T-cell (primary cell): ENCODE measurements at regions not wholly inside any gene's neighbourhood (a gene's known extent, or its start where the extent isn't known, plus 50 kb on each side); places are given as distances from the start of the nearest gene placed in this dataset.

Experiments
- ATAC-seq, 4 experiments: fragments of 200-7000 bp in 3 of 4; fragments of 150-1000 bp in 1 of 4; cut with Tn5 transposase; replicated peaks in 1 of 4; 1 replicate in 3 of 4; 2 replicates in 1 of 4; pipeline ENCODE4 v1.10.0; 2021; ENCODE audit warnings: moderate library complexity in 3 of 4, mild to moderate bottlenecking in 2 of 4, moderate number of reproducible peaks in 1 of 4
- CTCF ChIA-PET, 2 donors: fragments of 300-600 bp; sonication (Branson Sonifier 250); formaldehyde crosslinking; loops; one replicate each; lab custom pipeline; 2022; ENCODE audit warnings: antibody characterized with exemption in 2 of 2; lab: Charles Lee
- POLR2A ChIA-PET, 2 donors: fragments of 300-600 bp; sonication (Branson Sonifier 250); formaldehyde crosslinking; loops; one replicate each; lab custom pipeline; 2022; ENCODE audit warnings: antibody characterized with exemption in 2 of 2; lab: Charles Lee
- DNase-seq, 35 experiments: peaks; one replicate each; pipeline versions ENCODE4 v3.0.0 to v3.0.0-alpha.2; 2013 to 2023
- H3K27ac ChIP-seq: one replicate; pipeline ENCODE4 v1.5.1; 2013; ENCODE audit warnings: low read length
- H3K27me3 ChIP-seq, 2 experiments: replicated peaks in 1 of 2; 1 replicate in 1 of 2; 2 replicates in 1 of 2; pipeline versions ENCODE4 v1.6.1 to v1.7.0; 2013; ENCODE audit warnings: low read length in 1 of 2, mixed read lengths in 1 of 2; ENCODE audit not compliant: control insufficient read depth in 2 of 2, insufficient read depth in 2 of 2; ENCODE audit errors: extremely low read depth in 1 of 2
- H3K36me3 ChIP-seq, 2 donors: 1 replicate in 1 of 2; 2 replicates in 1 of 2; pipeline versions ENCODE4 v1.6.1 to v1.7.0; 2013; ENCODE audit warnings: low read length in 1 of 2; ENCODE audit not compliant: control insufficient read depth in 2 of 2, insufficient read depth in 1 of 2; ENCODE audit errors: extremely low read depth in 1 of 2
- H3K4me1 ChIP-seq, 2 experiments: 1 replicate in 1 of 2; 2 replicates in 1 of 2; pipeline versions ENCODE4 v1.6.1 to v1.7.0; 2013; ENCODE audit warnings: low read length in 2 of 2, mixed read lengths in 1 of 2; ENCODE audit not compliant: insufficient read depth in 2 of 2, control insufficient read depth in 1 of 2; ENCODE audit errors: extremely low read depth in 1 of 2
- H3K4me3 ChIP-seq, 2 donors: 1 replicate in 1 of 2; 2 replicates in 1 of 2; pipeline versions ENCODE4 v1.5.1 to v1.7.0; 2013; ENCODE audit warnings: mild to moderate bottlenecking in 2 of 2, low read length in 1 of 2, moderate library complexity in 1 of 2; ENCODE audit not compliant: control insufficient read depth in 1 of 2; ENCODE audit errors: extremely low read depth in 1 of 2
- H3K9me3 ChIP-seq: 2 replicates; pipeline ENCODE4 v1.7.0; 2013
- H3K27ac Mint-ChIP-seq, 2 donors: one replicate each; pipeline ENCODE4 v1.8.0; 2020 to 2021; ENCODE audit warnings: mild to moderate bottlenecking in 2 of 2, mixed read lengths in 2 of 2
- H3K27me3 Mint-ChIP-seq, 2 donors: one replicate each; pipeline ENCODE4 v1.8.0; 2021 to 2022; ENCODE audit warnings: mixed read lengths in 2 of 2
- H3K36me3 Mint-ChIP-seq: one replicate; pipeline ENCODE4 v1.8.0; 2021; ENCODE audit warnings: mixed read lengths
- H3K4me1 Mint-ChIP-seq, 3 donors: one replicate each; pipeline ENCODE4 v1.8.0; 2020 to 2022; ENCODE audit warnings: mixed read lengths in 3 of 3, mild to moderate bottlenecking in 1 of 3
- H3K4me3 Mint-ChIP-seq, 3 donors: one replicate each; pipeline ENCODE4 v1.8.0; 2020 to 2022; ENCODE audit warnings: mild to moderate bottlenecking in 3 of 3, mixed read lengths in 3 of 3, moderate library complexity in 3 of 3
- H3K9me3 Mint-ChIP-seq, 3 donors: one replicate each; pipeline ENCODE4 v1.8.0; 2020 to 2022; ENCODE audit warnings: mixed read lengths in 3 of 3
- WGBS: methylation state at CpG from one replicate; pipeline ENCODE4 v1.1.5; 2013; ENCODE audit warnings: missing lambda C conversion rate; ENCODE audit not compliant: insufficient coverage; 5-methylcytosine and 5-hydroxymethylcytosine counted together

DNA sequence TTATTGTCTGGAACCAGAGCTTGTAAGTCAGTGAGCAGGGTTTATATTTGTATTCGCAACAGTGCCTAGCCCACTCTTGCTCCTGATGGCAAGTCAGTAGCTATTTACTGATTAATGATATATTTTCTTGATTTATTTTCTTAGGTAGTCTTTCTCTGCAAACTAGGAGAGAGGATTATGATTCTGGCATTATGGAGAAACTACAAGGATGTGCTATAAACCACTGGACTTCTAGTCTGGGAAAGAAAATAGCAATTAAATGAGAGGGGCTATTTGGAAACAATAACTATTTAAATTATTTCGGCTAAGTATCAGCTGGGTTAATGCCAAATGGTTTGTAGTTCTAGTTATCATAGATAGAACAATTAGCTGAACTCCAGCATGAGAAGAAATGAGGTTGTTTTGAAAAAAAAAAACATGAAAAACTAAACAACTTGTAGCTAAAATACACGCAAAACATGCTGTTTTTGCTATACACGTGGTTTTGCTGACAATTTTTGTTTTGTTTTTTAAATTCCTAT lies 304.9 kb upstream of the TCF21 start:
- POLR2A ChIA-PET: no interaction called here
- peaks cover 0 to 2% (median 0%) of the 10 kb centered on the region in 3 donors for H3K9me3 Mint-ChIP-seq
- Histone ChIP-seq H3K4me1 (no peaks in the 10 kb centered on the region), H3K27ac (no peak overlapping the region), H3K9me3 (no peaks in the 10 kb centered on the region), H3K4me3 (no peak overlapping the region), H3K36me3 (no peaks in the 10 kb centered on the region), H3K27me3 (no peaks in the 10 kb centered on the region)
- H3K4me3 Mint-ChIP-seq: no peak overlapping the region
- peaks cover 4 to 7% of the 10 kb centered on the region in 2 donors for H3K27me3 Mint-ChIP-seq
- no peak for ATAC-seq
- H3K27ac Mint-ChIP-seq: no peak overlapping the region
- no peaks in the 10 kb centered on the region for H3K4me1 Mint-ChIP-seq
- DNase-seq: no peak
- CTCF ChIA-PET: no interaction called here
- WGBS: no CpG with 5 or more reads among the region's 4 CpGs
- H3K36me3 Mint-ChIP-seq: no peaks in the 10 kb centered on the region

DNA sequence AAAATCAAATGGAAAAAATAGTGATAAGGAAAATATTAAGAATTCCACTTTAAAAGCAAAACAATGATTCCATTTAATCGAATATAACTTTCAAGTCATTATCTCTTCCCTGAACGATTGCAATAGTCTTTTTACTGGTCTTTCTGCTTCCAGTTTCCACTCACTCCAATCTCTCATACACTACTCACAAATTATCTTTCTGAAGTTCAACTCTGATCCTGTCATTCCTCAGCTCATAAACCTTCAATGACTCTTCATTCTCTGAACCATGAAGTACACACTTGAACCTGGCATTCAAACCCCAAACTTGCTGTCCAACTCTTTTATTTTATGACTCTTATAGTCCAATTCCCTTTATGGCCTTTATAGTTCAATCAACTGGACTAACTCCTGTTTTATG lies 304.1 kb upstream of the TCF21 start:
- H3K4me1 Mint-ChIP-seq: no peaks in the 10 kb centered on the region
- ChIA-PET POLR2A (interaction anchor here in 1 of 2 donors (0.6 kb wide), 1 partner anchor 20 kb away, joined by 3 read pairs; no protein-coding TSS in a partner anchor), CTCF (interaction anchor here in 1 of 2 donors (0.5 kb wide), 1 partner anchor 8 kb away, joined by 3 read pairs; no protein-coding TSS in a partner anchor)
- H3K27ac Mint-ChIP-seq: no peak overlapping the region
- WGBS: 81% methylated on average over 2 of the region's 2 CpGs
- H3K27me3 ChIP-seq: no peaks in the 10 kb centered on the region
- ATAC-seq (no peak), DNase-seq (no peak)
- H3K27me3 Mint-ChIP-seq: peaks cover 0 to 3% of the 10 kb centered on the region in 2 donors
- H3K9me3 Mint-ChIP-seq: peaks cover 0 to 2% (median 0%) of the 10 kb centered on the region in 3 donors
- no peak overlapping the region for H3K4me3 Mint-ChIP-seq
- H3K36me3 ChIP-seq: no peaks in the 10 kb centered on the region
- H3K4me1 ChIP-seq: no peaks in the 10 kb centered on the region
- H3K36me3 Mint-ChIP-seq: no peaks in the 10 kb centered on the region
- H3K4me3 ChIP-seq: no peak overlapping the region
- H3K9me3 ChIP-seq: no peaks in the 10 kb centered on the region
- no peak overlapping the region for H3K27ac ChIP-seq

DNA sequence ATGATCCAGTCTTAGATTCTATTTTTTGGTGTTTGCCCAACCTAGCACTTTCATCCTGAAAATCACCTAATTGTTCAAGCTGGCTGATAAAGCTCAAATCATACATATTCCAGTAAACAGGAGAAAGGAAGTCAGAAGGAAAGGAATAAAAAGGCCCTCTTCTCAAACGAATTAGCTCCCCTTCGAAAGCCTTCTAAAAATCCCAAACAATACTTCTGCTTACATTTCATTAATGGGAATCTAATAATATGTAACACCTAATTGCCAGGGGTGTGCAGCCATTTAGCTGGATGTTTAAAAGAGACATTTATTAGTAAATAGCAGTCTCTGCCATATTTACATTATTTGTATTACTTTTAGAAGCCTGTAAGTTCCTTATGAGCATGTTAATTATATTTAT lies 302.9 kb upstream of the TCF21 start:
- H3K36me3 Mint-ChIP-seq: no peaks in the 10 kb centered on the region
- H3K4me1 Mint-ChIP-seq: no peaks in the 10 kb centered on the region
- Histone ChIP-seq H3K36me3 (no peaks in the 10 kb centered on the region), H3K9me3 (no peaks in the 10 kb centered on the region), H3K27me3 (no peaks in the 10 kb centered on the region), H3K27ac (no peak overlapping the region), H3K4me3 (no peak overlapping the region), H3K4me1 (no peaks in the 10 kb centered on the region)
- no CpG with 5 or more reads among the region's 2 CpGs for WGBS
- H3K4me3 Mint-ChIP-seq: no peak overlapping the region
- H3K27ac Mint-ChIP-seq: no peak overlapping the region
- peaks cover 0 to 2% (median 0%) of the 10 kb centered on the region in 3 donors for H3K9me3 Mint-ChIP-seq
- ATAC-seq (no peak), DNase-seq (no peak)
- CTCF ChIA-PET: interaction anchor here in 1 of 2 donors (0.6 kb wide), 1 partner anchor 528 kb away, joined by 4 read pairs; no protein-coding TSS in a partner anchor
- POLR2A ChIA-PET: interaction anchor here in 1 of 2 donors (0.7 kb wide), 1 partner anchor 777 kb away, joined by 10 read pairs; no protein-coding TSS in a partner anchor
- no peaks in the 10 kb centered on the region for H3K27me3 Mint-ChIP-seq

DNA sequence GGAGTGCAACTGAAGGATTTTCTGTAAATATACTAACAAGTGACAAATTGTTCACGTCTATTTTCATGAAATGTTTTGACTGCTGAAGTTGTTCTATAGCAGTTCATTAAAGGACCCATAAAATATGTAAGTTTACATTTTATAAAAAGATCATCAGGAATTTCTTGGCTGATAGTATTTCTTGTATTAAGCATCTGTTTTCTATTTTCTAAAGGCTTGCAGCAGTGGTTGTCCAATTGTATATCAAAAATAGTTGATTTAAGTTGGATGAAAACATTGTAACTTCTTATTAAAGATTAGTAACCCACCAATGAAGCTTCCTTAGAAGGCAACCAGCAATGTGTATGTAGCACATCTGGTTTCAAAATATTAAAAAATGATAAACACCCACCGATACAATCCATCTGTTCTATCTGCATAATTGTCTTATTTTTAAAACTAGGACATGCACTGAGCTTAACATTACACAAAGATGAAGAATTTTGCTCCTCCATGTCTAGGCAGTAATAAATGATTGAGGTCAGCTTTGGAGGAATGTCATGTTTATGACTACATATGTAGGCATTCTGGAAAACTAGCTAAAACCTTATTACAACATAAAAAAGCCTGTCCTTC lies 301.3 kb upstream of the TCF21 start:
- H3K9me3 Mint-ChIP-seq: no peaks in the 10 kb centered on the region
- POLR2A ChIA-PET: no interaction called here

DNA sequence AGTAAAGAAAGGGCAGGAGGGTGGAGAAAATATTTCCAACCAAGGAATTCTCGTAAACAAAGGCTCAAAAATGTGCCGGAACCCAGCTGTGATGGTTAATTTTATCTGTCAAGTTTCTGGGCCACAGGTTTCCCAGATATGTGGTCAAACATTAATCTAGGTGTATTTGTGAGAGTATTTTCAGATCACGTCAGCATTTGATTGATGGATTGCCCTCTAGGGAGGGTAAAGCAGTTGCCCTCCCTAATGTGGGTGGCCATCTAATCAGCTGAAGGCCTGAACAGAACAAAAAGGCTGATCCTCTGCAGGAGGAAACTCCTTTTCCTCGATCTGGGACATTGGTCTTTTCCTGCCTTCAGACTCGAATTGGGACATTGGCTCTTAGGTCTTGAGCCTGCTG lies 298.7 kb upstream of the TCF21 start:
- POLR2A ChIA-PET: no interaction called here
- DNase-seq (no peak), ATAC-seq (no peak)
- Histone ChIP-seq H3K27ac (no peak overlapping the region), H3K4me3 (no peak overlapping the region), H3K9me3 (no peaks in the 10 kb centered on the region), H3K27me3 (no peaks in the 10 kb centered on the region), H3K4me1 (no peaks in the 10 kb centered on the region), H3K36me3 (no peaks in the 10 kb centered on the region)
- Mint-ChIP-seq H3K4me1 (no peaks in the 10 kb centered on the region), H3K4me3 (no peak overlapping the region), H3K36me3 (no peaks in the 10 kb centered on the region), H3K27me3 (peaks cover 0 to 5% of the 10 kb centered on the region in 2 donors), H3K9me3 (no peaks in the 10 kb centered on the region), H3K27ac (no peak overlapping the region)
- WGBS: 58% methylated on average over 5 of the region's 5 CpGs
- CTCF ChIA-PET: interaction anchor here in 1 of 2 donors (0.9 kb wide), 1 partner anchor 16 kb away, joined by 3 read pairs; no protein-coding TSS in a partner anchor

More for the DNA sequence above, 301.3 kb upstream of the TCF21 start:
- Mint-ChIP-seq H3K36me3 (no peaks in the 10 kb centered on the region), H3K4me3 (no peak overlapping the region), H3K27me3 (no peaks in the 10 kb centered on the region), H3K4me1 (no peaks in the 10 kb centered on the region), H3K27ac (no peak overlapping the region)
- Histone ChIP-seq H3K27ac (no peak overlapping the region), H3K27me3 (no peaks in the 10 kb centered on the region), H3K9me3 (no peaks in the 10 kb centered on the region), H3K36me3 (no peaks in the 10 kb centered on the region), H3K4me3 (no peak overlapping the region), H3K4me1 (no peaks in the 10 kb centered on the region)
- ATAC-seq (no peak), DNase-seq (no peak)
- no CpG with 5 or more reads among the region's 2 CpGs for WGBS
- CTCF ChIA-PET: interaction anchor here in 1 of 2 donors (0.6 kb wide), 1 partner anchor 1247 kb away, joined by 7 read pairs; no protein-coding TSS in a partner anchor

DNA sequence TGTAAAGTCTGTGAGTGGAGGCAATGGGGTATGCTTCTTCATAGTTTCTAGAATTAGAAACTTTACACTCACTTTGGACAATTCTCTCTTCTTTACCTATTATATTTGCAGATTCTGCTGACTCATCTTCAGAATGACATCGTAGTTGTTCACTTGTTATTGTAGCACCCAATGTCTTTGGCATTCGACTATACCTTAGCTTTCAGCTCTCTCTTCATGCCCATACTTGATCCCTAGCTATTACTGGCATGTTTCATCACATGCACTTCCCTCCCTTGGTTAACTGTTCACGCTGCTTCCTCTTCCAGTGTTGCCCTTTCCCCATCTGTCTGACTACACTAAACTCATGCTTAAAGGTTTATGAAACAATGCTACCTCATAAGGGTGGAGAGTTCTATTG lies 298.1 kb upstream of the TCF21 start:
- ChIA-PET POLR2A (no interaction called here), CTCF (interaction anchor here in 1 of 2 donors (0.9 kb wide), 1 partner anchor 17 kb away, joined by 3 read pairs; no protein-coding TSS in a partner anchor)
- no peaks in the 10 kb centered on the region for H3K27me3 ChIP-seq
- no peaks in the 10 kb centered on the region for H3K36me3 Mint-ChIP-seq
- H3K36me3 ChIP-seq: no peaks in the 10 kb centered on the region
- H3K4me3 Mint-ChIP-seq: no peak overlapping the region
- no peak overlapping the region for H3K4me3 ChIP-seq
- H3K9me3 Mint-ChIP-seq: no peaks in the 10 kb centered on the region
- no peak for ATAC-seq
- no peaks in the 10 kb centered on the region for H3K9me3 ChIP-seq
- no peak overlapping the region for H3K27ac Mint-ChIP-seq
- H3K27me3 Mint-ChIP-seq: peaks cover 0 to 5% of the 10 kb centered on the region in 2 donors
- no peak for DNase-seq
- no peaks in the 10 kb centered on the region for H3K4me1 Mint-ChIP-seq
- 76% methylated on average over 2 of the region's 3 CpGs for WGBS
- no peak overlapping the region for H3K27ac ChIP-seq
- no peaks in the 10 kb centered on the region for H3K4me1 ChIP-seq
